T-cell (primary cell): ENCODE measurements at regions not wholly inside any gene's neighbourhood (a gene's known extent, or its start where the extent isn't known, plus 50 kb on each side); places are given as distances from the start of the nearest gene placed in this dataset.

Experiments
- ATAC-seq, 4 experiments: fragments of 200-7000 bp in 3 of 4; fragments of 150-1000 bp in 1 of 4; cut with Tn5 transposase; replicated peaks in 1 of 4; 1 replicate in 3 of 4; 2 replicates in 1 of 4; pipeline ENCODE4 v1.10.0; 2021; ENCODE audit warnings: moderate library complexity in 3 of 4, mild to moderate bottlenecking in 2 of 4, moderate number of reproducible peaks in 1 of 4
- CTCF ChIA-PET, 2 donors: fragments of 300-600 bp; sonication (Branson Sonifier 250); formaldehyde crosslinking; loops; one replicate each; lab custom pipeline; 2022; ENCODE audit warnings: antibody characterized with exemption in 2 of 2; lab: Charles Lee
- POLR2A ChIA-PET, 2 donors: fragments of 300-600 bp; sonication (Branson Sonifier 250); formaldehyde crosslinking; loops; one replicate each; lab custom pipeline; 2022; ENCODE audit warnings: antibody characterized with exemption in 2 of 2; lab: Charles Lee
- DNase-seq, 35 experiments: peaks; one replicate each; pipeline versions ENCODE4 v3.0.0 to v3.0.0-alpha.2; 2013 to 2023
- H3K27ac ChIP-seq: one replicate; pipeline ENCODE4 v1.5.1; 2013; ENCODE audit warnings: low read length
- H3K27me3 ChIP-seq, 2 experiments: replicated peaks in 1 of 2; 1 replicate in 1 of 2; 2 replicates in 1 of 2; pipeline versions ENCODE4 v1.6.1 to v1.7.0; 2013; ENCODE audit warnings: low read length in 1 of 2, mixed read lengths in 1 of 2; ENCODE audit not compliant: control insufficient read depth in 2 of 2, insufficient read depth in 2 of 2; ENCODE audit errors: extremely low read depth in 1 of 2
- H3K36me3 ChIP-seq, 2 donors: 1 replicate in 1 of 2; 2 replicates in 1 of 2; pipeline versions ENCODE4 v1.6.1 to v1.7.0; 2013; ENCODE audit warnings: low read length in 1 of 2; ENCODE audit not compliant: control insufficient read depth in 2 of 2, insufficient read depth in 1 of 2; ENCODE audit errors: extremely low read depth in 1 of 2
- H3K4me1 ChIP-seq, 2 experiments: 1 replicate in 1 of 2; 2 replicates in 1 of 2; pipeline versions ENCODE4 v1.6.1 to v1.7.0; 2013; ENCODE audit warnings: low read length in 2 of 2, mixed read lengths in 1 of 2; ENCODE audit not compliant: insufficient read depth in 2 of 2, control insufficient read depth in 1 of 2; ENCODE audit errors: extremely low read depth in 1 of 2
- H3K4me3 ChIP-seq, 2 donors: 1 replicate in 1 of 2; 2 replicates in 1 of 2; pipeline versions ENCODE4 v1.5.1 to v1.7.0; 2013; ENCODE audit warnings: mild to moderate bottlenecking in 2 of 2, low read length in 1 of 2, moderate library complexity in 1 of 2; ENCODE audit not compliant: control insufficient read depth in 1 of 2; ENCODE audit errors: extremely low read depth in 1 of 2
- H3K9me3 ChIP-seq: 2 replicates; pipeline ENCODE4 v1.7.0; 2013
- H3K27ac Mint-ChIP-seq, 2 donors: one replicate each; pipeline ENCODE4 v1.8.0; 2020 to 2021; ENCODE audit warnings: mild to moderate bottlenecking in 2 of 2, mixed read lengths in 2 of 2
- H3K27me3 Mint-ChIP-seq, 2 donors: one replicate each; pipeline ENCODE4 v1.8.0; 2021 to 2022; ENCODE audit warnings: mixed read lengths in 2 of 2
- H3K36me3 Mint-ChIP-seq: one replicate; pipeline ENCODE4 v1.8.0; 2021; ENCODE audit warnings: mixed read lengths
- H3K4me1 Mint-ChIP-seq, 3 donors: one replicate each; pipeline ENCODE4 v1.8.0; 2020 to 2022; ENCODE audit warnings: mixed read lengths in 3 of 3, mild to moderate bottlenecking in 1 of 3
- H3K4me3 Mint-ChIP-seq, 3 donors: one replicate each; pipeline ENCODE4 v1.8.0; 2020 to 2022; ENCODE audit warnings: mild to moderate bottlenecking in 3 of 3, mixed read lengths in 3 of 3, moderate library complexity in 3 of 3
- H3K9me3 Mint-ChIP-seq, 3 donors: one replicate each; pipeline ENCODE4 v1.8.0; 2020 to 2022; ENCODE audit warnings: mixed read lengths in 3 of 3
- whole genome bisulfite sequencing: methylation state at CpG from one replicate; pipeline ENCODE4 v1.1.5; 2013; ENCODE audit warnings: missing lambda C conversion rate; ENCODE audit not compliant: insufficient coverage; 5-methylcytosine and 5-hydroxymethylcytosine counted together

DNA sequence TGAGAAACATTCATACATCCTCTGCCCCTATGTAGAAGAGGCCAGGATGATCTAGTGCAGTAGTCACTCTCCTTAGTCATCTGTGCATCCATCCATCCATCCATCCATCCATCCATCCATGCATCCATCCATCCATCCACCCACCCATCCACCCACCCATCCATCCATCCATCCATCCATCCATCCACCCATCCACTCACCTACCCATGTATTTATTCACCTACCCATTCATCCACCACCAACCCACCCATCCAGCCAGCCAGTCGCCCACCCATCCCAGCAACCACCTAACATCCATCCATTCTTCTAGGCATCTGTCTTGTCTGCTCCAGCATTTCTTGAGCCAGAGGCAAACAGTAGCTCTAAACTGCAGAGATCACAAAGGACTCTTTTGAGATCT, 87.1 kb downstream of the MSX2 start:
- H3K27ac Mint-ChIP-seq, result no peak overlapping the region
- H3K4me1 Mint-ChIP-seq, result no peaks in the 10 kb centered on the region
- no peak overlapping the region for H3K27ac ChIP-seq
- WGBS, result 82% methylated on average over 1 of the region's 1 CpG
- peaks cover 6 to 9% (median 8%) of the 10 kb centered on the region in 3 donors for H3K9me3 Mint-ChIP-seq
- peaks cover 0 to 2% of the 10 kb centered on the region in 2 experiments for H3K27me3 ChIP-seq
- no peaks in the 10 kb centered on the region for H3K36me3 Mint-ChIP-seq
- H3K4me3 ChIP-seq, result no peak overlapping the region
- H3K36me3 ChIP-seq, result no peaks in the 10 kb centered on the region
- H3K9me3 ChIP-seq, result no peaks in the 10 kb centered on the region
- ChIA-PET POLR2A (interaction anchor here in 1 of 2 donors (0.6 kb wide), 1 partner anchor 60 kb away, joined by 5 read pairs; no protein-coding TSS in a partner anchor), CTCF (no interaction called here)
- ATAC-seq (no peak), DNase-seq (no peak)
- no peak overlapping the region for H3K4me3 Mint-ChIP-seq
- peaks cover 2 to 3% of the 10 kb centered on the region in 2 donors for H3K27me3 Mint-ChIP-seq
- H3K4me1 ChIP-seq, result no peaks in the 10 kb centered on the region

- ATAC-seq (no peak), DNase-seq (no peak)
- Mint-ChIP-seq H3K27ac (no peak overlapping the region), H3K9me3 (peaks cover 2 to 4% (median 2%) of the 10 kb centered on the region in 3 donors), H3K36me3 (no peaks in the 10 kb centered on the region), H3K4me1 (no peaks in the 10 kb centered on the region), H3K27me3 (peaks cover 0 to 3% of the 10 kb centered on the region in 2 donors), H3K4me3 (no peak overlapping the region)
- ChIA-PET CTCF (no interaction called here), POLR2A (interaction anchor here in 1 of 2 donors (0.6 kb wide), 1 partner anchor 60 kb away, joined by 5 read pairs; no protein-coding TSS in a partner anchor)
- no peaks in the 10 kb centered on the region for H3K9me3 ChIP-seq
- no peak overlapping the region for H3K27ac ChIP-seq
- no peaks in the 10 kb centered on the region for H3K36me3 ChIP-seq
- H3K27me3 ChIP-seq, result peaks cover 0 to 2% of the 10 kb centered on the region in 2 experiments
- H3K4me3 ChIP-seq, result no peak overlapping the region
- H3K4me1 ChIP-seq, result no peaks in the 10 kb centered on the region
- no CpG with 5 or more reads among the region's 2 CpGs for WGBS
Observed at GRCh38 chr5:174810796-174811195, 86.4 kb downstream of the MSX2 start.

- Mint-ChIP-seq H3K36me3 (peaks cover 3% of the 10 kb centered on the region), H3K4me3 (no peak overlapping the region), H3K27me3 (peaks cover 0 to 3% of the 10 kb centered on the region in 2 donors), H3K9me3 (peaks cover 0 to 9% (median 8%) of the 10 kb centered on the region in 3 donors), H3K4me1 (no peaks in the 10 kb centered on the region), H3K27ac (no peak overlapping the region)
- no peak for ATAC-seq
- H3K27me3 ChIP-seq, result peaks cover 0 to 6% of the 10 kb centered on the region in 2 experiments
- H3K4me1 ChIP-seq, result no peaks in the 10 kb centered on the region
- WGBS, result 90% methylated on average over 2 of the region's 4 CpGs
- H3K4me3 ChIP-seq, result no peak overlapping the region
- no peaks in the 10 kb centered on the region for H3K36me3 ChIP-seq
- H3K9me3 ChIP-seq, result no peaks in the 10 kb centered on the region
- ChIA-PET POLR2A (no interaction called here), CTCF (no interaction called here)
- no peak overlapping the region for H3K27ac ChIP-seq
- no peak for DNase-seq
Observed at GRCh38 chr5:174807471-174807870, 83.1 kb downstream of the MSX2 start.

DNA sequence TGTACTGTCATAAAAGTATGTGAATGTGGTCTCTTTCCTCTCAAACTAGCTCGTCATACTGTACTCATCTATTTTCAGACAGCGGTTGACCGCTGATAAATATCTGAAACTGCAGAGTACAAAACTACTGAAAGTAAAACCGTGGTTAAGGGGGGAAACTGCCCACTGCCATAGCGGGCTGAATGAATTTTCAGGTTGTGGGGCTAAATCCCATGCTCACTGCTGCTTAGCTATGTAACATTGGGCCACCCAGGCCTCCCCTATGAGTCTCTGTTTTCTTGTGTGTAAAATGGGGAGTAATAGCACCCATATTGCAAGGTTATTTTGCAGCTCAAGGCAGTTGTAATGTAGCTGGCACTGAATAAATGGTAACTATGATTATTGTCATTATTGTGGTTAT, 82.3 kb downstream of the MSX2 start:
- Mint-ChIP-seq H3K27me3 (peaks cover 0 to 3% of the 10 kb centered on the region in 2 donors), H3K9me3 (peaks cover 0 to 9% (median 8%) of the 10 kb centered on the region in 3 donors), H3K36me3 (peaks cover 3% of the 10 kb centered on the region), H3K4me3 (no peak overlapping the region), H3K4me1 (no peaks in the 10 kb centered on the region), H3K27ac (no peak overlapping the region)
- H3K9me3 ChIP-seq, result no peaks in the 10 kb centered on the region
- ChIA-PET CTCF (interaction anchor here in 1 of 2 donors (0.6 kb wide), 1 partner anchor 502 kb away, joined by 6 read pairs; no protein-coding TSS in a partner anchor), POLR2A (no interaction called here)
- H3K36me3 ChIP-seq, result no peaks in the 10 kb centered on the region
- DNase-seq, result no peak
- ATAC-seq, result no peak
- no peak overlapping the region for H3K4me3 ChIP-seq
- peaks cover 0 to 6% of the 10 kb centered on the region in 2 experiments for H3K27me3 ChIP-seq
- WGBS, result 67% methylated on average over 1 of the region's 5 CpGs
- no peak overlapping the region for H3K27ac ChIP-seq
- H3K4me1 ChIP-seq, result no peaks in the 10 kb centered on the region

DNA sequence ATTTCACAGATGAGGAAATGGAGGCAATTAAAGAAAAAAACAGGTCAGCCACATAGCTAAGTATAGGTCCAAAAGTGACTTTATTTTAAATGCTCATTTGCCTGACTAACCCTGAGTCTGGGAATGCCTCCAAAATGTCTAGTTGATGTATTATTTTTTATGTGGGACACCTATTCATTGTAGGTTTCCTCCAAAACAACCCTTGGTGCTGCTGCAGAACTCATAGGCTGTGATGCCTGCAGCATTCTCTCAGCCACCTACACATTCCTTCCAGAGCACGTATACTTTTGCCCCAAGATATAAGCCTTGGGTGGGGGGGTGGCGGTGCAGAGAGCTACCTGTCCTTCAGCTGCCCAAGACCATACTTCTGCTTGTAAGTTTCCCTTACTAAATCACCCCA, 77.4 kb downstream of the MSX2 start:
- no peak overlapping the region for H3K27ac ChIP-seq
- H3K4me3 Mint-ChIP-seq, result no peak overlapping the region
- H3K27ac Mint-ChIP-seq, result no peak overlapping the region
- ATAC-seq (no peak), DNase-seq (no peak)
- ChIA-PET POLR2A (no interaction called here), CTCF (no interaction called here)
- no peak overlapping the region for H3K4me3 ChIP-seq
- peaks cover 2 to 8% of the 10 kb centered on the region in 2 experiments for H3K27me3 ChIP-seq
- H3K4me1 ChIP-seq, result no peaks in the 10 kb centered on the region
- peaks cover 8 to 9% (median 9%) of the 10 kb centered on the region in 3 donors for H3K9me3 Mint-ChIP-seq
- H3K36me3 Mint-ChIP-seq, result peaks cover 3% of the 10 kb centered on the region
- peaks cover 10 to 20% of the 10 kb centered on the region in 2 donors for H3K27me3 Mint-ChIP-seq
- H3K9me3 ChIP-seq, result no peaks in the 10 kb centered on the region
- peaks cover 0 to 5% (median 3%) of the 10 kb centered on the region in 3 donors for H3K4me1 Mint-ChIP-seq
- no CpG with 5 or more reads among the region's 2 CpGs for WGBS
- H3K36me3 ChIP-seq, result no peaks in the 10 kb centered on the region

- Histone ChIP-seq H3K9me3 (no peaks in the 10 kb centered on the region), H3K27ac (no peak overlapping the region), H3K27me3 (peaks cover 2 to 7% of the 10 kb centered on the region in 2 experiments), H3K4me1 (no peaks in the 10 kb centered on the region), H3K4me3 (no peak overlapping the region), H3K36me3 (no peaks in the 10 kb centered on the region)
- Mint-ChIP-seq H3K27me3 (peaks cover 20 to 27% of the 10 kb centered on the region in 2 donors), H3K9me3 (peaks cover 6 to 9% (median 7%) of the 10 kb centered on the region in 3 donors), H3K4me3 (no peak overlapping the region), H3K27ac (no peak overlapping the region), H3K36me3 (peaks cover 3% of the 10 kb centered on the region), H3K4me1 (peaks cover 0 to 5% (median 3%) of the 10 kb centered on the region in 3 donors)
- DNase-seq (no peak), ATAC-seq (no peak)
- ChIA-PET POLR2A (no interaction called here), CTCF (no interaction called here)
Observed at GRCh38 chr5:174800435-174800834, 76.1 kb downstream of the MSX2 start.
